IMR-90 (cell line): ENCODE measurements at regions not wholly inside any gene's neighbourhood (a gene's known extent, or its start where the extent isn't known, plus 50 kb on each side); places are given as distances from the start of the nearest gene placed in this dataset.

Experiments used
- ATAC-seq: fragments of 200-7000 bp; cut with Tn5 transposase; 2 replicates; pipeline ENCODE4 v1.9.1; 2020; ENCODE audit warnings: low read depth, mild to moderate bottlenecking, moderate library complexity
- BruUV-seq: library from RNA; stranded (reverse); fragments of 400-500 nt; replicated peaks from 2 replicates; lab custom pipeline; 2021; lab: Mats Ljungman, UMichigan
- CTCF ChIA-PET: fragments of 300-600 bp; formaldehyde crosslinking; extraction: SDS; loops from one replicate; lab custom pipeline; 2021; ENCODE audit warnings: antibody characterized with exemption; lab: Yijun Ruan, JAX
- POLR2A ChIA-PET: fragments of 300-600 bp; sonication (Branson Sonifier 250); formaldehyde crosslinking; loops from one replicate; lab custom pipeline; 2022; ENCODE audit warnings: antibody characterized with exemption; ENCODE audit not compliant: unreplicated experiment; lab: Charles Lee
- DNase-seq: peaks from one replicate; pipeline ENCODE4 v3.0.0; 2013
- H2AFZ ChIP-seq: replicated peaks from 2 replicates; pipeline ENCODE3; 2013; ENCODE audit warnings: low read length, mild to moderate bottlenecking; ENCODE audit not compliant: poor library complexity
- H2AK5ac ChIP-seq: 2 replicates; pipeline ENCODE4 v1.6.1; 2013; ENCODE audit warnings: low read depth, low read length, inconsistent platforms
- H2AK9ac ChIP-seq: replicated peaks from 2 replicates; pipeline ENCODE3; 2013; ENCODE audit warnings: mild to moderate bottlenecking, low read depth, low read length, moderate library complexity; ENCODE audit not compliant: poor library complexity
- H2BK120ac ChIP-seq: 2 replicates; pipeline ENCODE4 v1.6.1; 2013; ENCODE audit warnings: low read depth, low read length, inconsistent platforms
- H2BK15ac ChIP-seq: 3 replicates; pipeline ENCODE4 v1.6.1; 2013; ENCODE audit warnings: low read depth, low read length, inconsistent platforms
- H2BK20ac ChIP-seq: 2 replicates; pipeline ENCODE4 v1.6.1; 2013; ENCODE audit warnings: low read depth, mild to moderate bottlenecking, inconsistent platforms, low read length, moderate library complexity
- H2BK5ac ChIP-seq: 2 replicates; pipeline ENCODE4 v1.6.1; 2013; ENCODE audit warnings: mild to moderate bottlenecking, low read depth, low read length, inconsistent platforms; ENCODE audit not compliant: poor library complexity, severe bottlenecking
- H3K14ac ChIP-seq: replicated peaks from 2 replicates; pipeline ENCODE4 v1.6.1; 2013; ENCODE audit warnings: low read depth, low read length, inconsistent platforms
- H3K18ac ChIP-seq: 2 replicates; pipeline ENCODE4 v1.6.1; 2013; ENCODE audit warnings: low read depth, low read length, control low read depth
- H3K23ac ChIP-seq: 2 replicates; pipeline ENCODE4 v1.6.1; 2013; ENCODE audit warnings: low read depth, low read length, inconsistent platforms
- H3K27ac ChIP-seq: 2 replicates; pipeline ENCODE4 v1.5.1; 2013; ENCODE audit warnings: mild to moderate bottlenecking, control low read depth, low read length; ENCODE audit not compliant: insufficient read depth
- H3K27me3 ChIP-seq: 2 replicates; pipeline ENCODE4 v1.6.1; 2013; ENCODE audit warnings: low read length; ENCODE audit not compliant: control insufficient read depth, insufficient read depth
- H3K36me3 ChIP-seq: 2 replicates; pipeline ENCODE4 v1.6.1; 2013; ENCODE audit warnings: low read length, mixed read lengths; ENCODE audit not compliant: control insufficient read depth, insufficient read depth
- H3K4ac ChIP-seq: 2 replicates; pipeline ENCODE4 v1.6.1; 2013; ENCODE audit warnings: low read depth, low read length, inconsistent platforms
- H3K4me1 ChIP-seq: 2 replicates; pipeline ENCODE4 v1.6.1; 2013; ENCODE audit warnings: low read length, mixed read lengths; ENCODE audit not compliant: control insufficient read depth, insufficient read depth
- H3K4me2 ChIP-seq: 2 replicates; pipeline ENCODE4 v1.6.1; 2013; ENCODE audit warnings: low read depth, mild to moderate bottlenecking, control low read depth, low read length, moderate library complexity
- H3K4me3 ChIP-seq: 2 replicates; pipeline ENCODE4 v1.5.1; 2013; ENCODE audit warnings: low read depth, mild to moderate bottlenecking, control low read depth, low read length, moderate library complexity; ENCODE audit not compliant: insufficient read depth
- H3K56ac ChIP-seq: 2 replicates; pipeline ENCODE4 v1.6.1; 2013; ENCODE audit warnings: low read length, inconsistent platforms; ENCODE audit not compliant: insufficient read depth; ENCODE audit errors: extremely low read depth
- H3K79me1 ChIP-seq, 2 experiments: 2 replicates each; pipeline ENCODE4 v1.6.1; 2013; ENCODE audit warnings: low read length in 2 of 2, inconsistent platforms in 1 of 2, low read depth in 1 of 2
- H3K9ac ChIP-seq: 2 replicates; pipeline ENCODE4 v1.6.1; 2013; ENCODE audit warnings: low read depth, low read length, control low read depth
- H3K9me1 ChIP-seq: 2 replicates; pipeline ENCODE4 v1.6.1; 2013; ENCODE audit warnings: low read length, inconsistent platforms; ENCODE audit not compliant: insufficient read depth
- H3K9me3 ChIP-seq: 2 replicates; pipeline ENCODE4 v1.6.1; 2013; ENCODE audit warnings: low read length; ENCODE audit not compliant: control insufficient read depth, insufficient read depth
- H4K20me1 ChIP-seq: 2 replicates; pipeline ENCODE4 v1.6.1; 2013; ENCODE audit warnings: low read length, inconsistent platforms; ENCODE audit not compliant: insufficient read depth
- H4K5ac ChIP-seq: 2 replicates; pipeline ENCODE4 v1.6.1; 2013; ENCODE audit warnings: mild to moderate bottlenecking, low read depth, low read length, control low read depth
- H4K8ac ChIP-seq, 2 experiments: 2 replicates each; pipeline ENCODE4 v1.6.1; 2013; ENCODE audit warnings: low read depth in 2 of 2, low read length in 2 of 2, control low read depth in 1 of 2, inconsistent platforms in 1 of 2
- H4K91ac ChIP-seq: 2 replicates; pipeline ENCODE4 v1.6.1; 2013; ENCODE audit warnings: low read depth, low read length, inconsistent platforms; ENCODE audit not compliant: insufficient read depth
- BHLHE40 ChIP-seq: fragments of 150-350 bp; IDR thresholded peaks from 2 replicates; pipeline ENCODE4 v1.6.1; 2016; ENCODE audit warnings: mild to moderate bottlenecking, low read depth, low read length
- CEBPB ChIP-seq: IDR thresholded peaks from 2 replicates; pipeline ENCODE4 v1.6.1; 2012; ENCODE audit warnings: low read depth, low read length, improper control_type of control experiment
- CHD1 ChIP-seq: IDR thresholded peaks from 2 replicates; pipeline ENCODE4 v1.6.1; 2012; ENCODE audit warnings: low read depth, low read length, improper control_type of control experiment
- CTCF ChIP-seq: conservative IDR thresholded peaks from 2 replicates; pipeline ENCODE4 v1.5.1; 2012; ENCODE audit warnings: mild to moderate bottlenecking, low read depth, low read length, improper control_type of control experiment
- ELK1 ChIP-seq: fragments of 150-350 bp; IDR thresholded peaks from 2 replicates; pipeline ENCODE4 v1.6.1; 2016; ENCODE audit warnings: low read depth, mild to moderate bottlenecking, low read length, moderate library complexity, borderline replicate concordance
- FOS ChIP-seq: fragments of 150-350 bp; IDR thresholded peaks from 2 replicates; pipeline ENCODE4 v1.6.1; 2016; ENCODE audit warnings: low read depth, low read length
- MAFK ChIP-seq: IDR thresholded peaks from 2 replicates; pipeline ENCODE4 v1.6.1; 2012; ENCODE audit warnings: low read depth, low read length, improper control_type of control experiment
- MAZ ChIP-seq: IDR thresholded peaks from 2 replicates; pipeline ENCODE4 v1.6.1; 2012; ENCODE audit warnings: low read depth, mild to moderate bottlenecking, low read length, improper control_type of control experiment, moderate library complexity, borderline replicate concordance
- MXI1 ChIP-seq: IDR thresholded peaks from 2 replicates; pipeline ENCODE4 v1.6.1; 2012; ENCODE audit warnings: low read depth, mild to moderate bottlenecking, low read length, moderate library complexity, borderline replicate concordance
- NFE2L2 ChIP-seq: fragments of 150-350 bp; IDR thresholded peaks from 2 replicates; pipeline ENCODE4 v1.6.1; 2016; ENCODE audit warnings: low read depth, mild to moderate bottlenecking, low read length
- POLR2A ChIP-seq: IDR thresholded peaks from 2 replicates; pipeline ENCODE4 v1.6.1; 2012; ENCODE audit warnings: mild to moderate bottlenecking, low read depth, low read length
- RAD21 ChIP-seq: IDR thresholded peaks from 2 replicates; pipeline ENCODE4 v1.6.1; 2012; ENCODE audit warnings: low read length, improper control_type of control experiment
- RCOR1 ChIP-seq: IDR thresholded peaks from 2 replicates; pipeline ENCODE4 v1.6.1; 2012; ENCODE audit warnings: mild to moderate bottlenecking, low read length, improper control_type of control experiment; ENCODE audit not compliant: insufficient replicate concordance
- RFX5 ChIP-seq: IDR thresholded peaks from 2 replicates; pipeline ENCODE4 v1.8.0; 2012; ENCODE audit warnings: low read depth, mild to moderate bottlenecking, low read length, moderate library complexity
- SMC3 ChIP-seq: fragments of 150-350 bp; IDR thresholded peaks from 2 replicates; pipeline ENCODE4 v1.6.1; 2016; ENCODE audit warnings: low read depth, mild to moderate bottlenecking, antibody characterized with exemption, low read length, moderate library complexity
- USF2 ChIP-seq: fragments of 150-350 bp; IDR thresholded peaks from 2 replicates; pipeline ENCODE4 v1.6.1; 2017; ENCODE audit warnings: mild to moderate bottlenecking, antibody characterized with exemption, low read length, low read depth
- WGBS, 2 experiments: methylation state at CpG; one replicate each; pipeline versions ENCODE4 v1.1.5 to v1.1.7; 2013; ENCODE audit warnings: missing lambda C conversion rate in 2 of 2; ENCODE audit not compliant: insufficient read length in 1 of 2; ENCODE audit errors: extremely low coverage in 2 of 2; 5-methylcytosine and 5-hydroxymethylcytosine counted together
- dilution Hi-C: fragments of 300-500 bp; cut with HindIII; formaldehyde crosslinking; loops from one replicate; pipeline ENCODE4 v1.14.3; 2018; ENCODE audit warnings: low sequenced_read_pairs; ENCODE audit not compliant: unreplicated experiment
- in situ Hi-C: fragments of 300-500 bp; cut with MboI; formaldehyde crosslinking; loops from 3 replicates; pipeline ENCODE4 v1.14.3; 2019; ENCODE audit warnings: low sequenced_read_pairs, inconsistent platforms, mixed read lengths
- intact Hi-C: fragments of 100-400 bp; cut with micrococcal nuclease; formaldehyde crosslinking; loops from 2 replicates; pipeline ENCODE4 v1.10.0; 2022

GRCh38 chr7:12896316-12896715 is 208.9 kb downstream of the ARL4A start:
- no CpG with 5 or more reads among the region's 1 CpG for WGBS, 2 experiments
- Histone ChIP-seq H3K9ac (no peak overlapping the region), H2BK20ac (no peak overlapping the region), H3K36me3 (no peaks in the 10 kb centered on the region), H4K91ac (no peak overlapping the region), H4K8ac (no peak overlapping the region), H2AK5ac (no peak overlapping the region), H2BK15ac (no peak overlapping the region), H3K27ac (no peak overlapping the region), H2AFZ (no peak overlapping the region), H3K23ac (no peak overlapping the region), H2BK120ac (no peak overlapping the region), H3K56ac (no peak overlapping the region), H3K18ac (no peak overlapping the region), H3K4me2 (no peak overlapping the region), H2AK9ac (no peak overlapping the region), H3K79me1 (no peaks in the 10 kb centered on the region), H3K27me3 (no peaks in the 10 kb centered on the region), H4K20me1 (no peaks in the 10 kb centered on the region), H3K9me1 (no peaks in the 10 kb centered on the region), H3K14ac (no peak overlapping the region), H3K4ac (no peak overlapping the region), H3K4me1 (no peaks in the 10 kb centered on the region), H4K5ac (no peak overlapping the region), H3K9me3 (no peaks in the 10 kb centered on the region), H2BK5ac (no peak overlapping the region), H3K4me3 (no peak overlapping the region)
- TF ChIP-seq RFX5 (no peak), SMC3 (no peak), RAD21 (no peak), FOS (no peak), MAZ (no peak), RCOR1 (no peak), POLR2A (no peak), CTCF (no peak), CHD1 (no peak), MXI1 (no peak), ELK1 (no peak), MAFK (no peak), USF2 (no peak), NFE2L2 (no peak), BHLHE40 (no peak), CEBPB (no peak)
- ChIA-PET CTCF (no interaction called here), POLR2A (no interaction called here)
- in situ Hi-C loops (no loop called here), dilution Hi-C loops (no loop called here), intact Hi-C loops (no loop called here)
- BruUV-seq, result no TSS peak
- DNase-seq (no peak), ATAC-seq (no peak)
